Neural cell (in vitro differentiated cells): ENCODE measurements at regions not wholly inside any gene's neighbourhood (a gene's known extent, or its start where the extent isn't known, plus 50 kb on each side); places are given as distances from the start of the nearest gene placed in this dataset.

Experiments used
- EP300 ChIP-seq: fragments of 450-650 bp; conservative IDR thresholded peaks from 2 replicates; pipeline ENCODE4 v1.6.1; 2014; ENCODE audit warnings: antibody characterized with exemption, mild to moderate bottlenecking, moderate library complexity; ENCODE audit not compliant: poor library complexity, severe bottlenecking
- EZH2 ChIP-seq: fragments of 200-600, 300-800 bp; shearing (Covaris generic), sonication (generic); IDR thresholded peaks from 2 replicates; pipeline ENCODE4 v1.6.1; 2014; ENCODE audit warnings: antibody characterized with exemption, low read length, borderline replicate concordance, mild to moderate bottlenecking; ENCODE audit not compliant: insufficient read depth, poor library complexity, severe bottlenecking
- MXI1 ChIP-seq: fragments of 450-650 bp; conservative IDR thresholded peaks from 2 replicates; pipeline ENCODE4 v1.6.1; 2014; ENCODE audit warnings: antibody characterized with exemption, mild to moderate bottlenecking; ENCODE audit not compliant: poor library complexity, severe bottlenecking
- POLR2AphosphoS5 ChIP-seq: IDR thresholded peaks from 2 replicates; pipeline ENCODE4 v1.6.1; 2012
- RAD21 ChIP-seq: fragments of 450-650 bp; conservative IDR thresholded peaks from 2 replicates; pipeline ENCODE4 v1.6.1; 2014; ENCODE audit warnings: antibody characterized with exemption, mild to moderate bottlenecking, moderate library complexity
- SMC3 ChIP-seq: fragments of 450-650 bp; conservative IDR thresholded peaks from 2 replicates; pipeline ENCODE4 v1.6.1; 2014; ENCODE audit warnings: antibody characterized with exemption, mild to moderate bottlenecking, moderate library complexity; ENCODE audit not compliant: poor library complexity
- TF ChIP-seq, protein P1 (sequence below): fragments of 450-650 bp; IDR thresholded peaks from 2 replicates; pipeline ENCODE4 v1.5.1; 2014; ENCODE audit warnings: antibody characterized with exemption, mild to moderate bottlenecking, moderate library complexity; ENCODE audit not compliant: poor library complexity, severe bottlenecking
- TF ChIP-seq, protein P2 (sequence below): IDR thresholded peaks from 2 replicates; pipeline ENCODE4 v1.6.1; 2012; ENCODE audit warnings: borderline replicate concordance

DNA sequence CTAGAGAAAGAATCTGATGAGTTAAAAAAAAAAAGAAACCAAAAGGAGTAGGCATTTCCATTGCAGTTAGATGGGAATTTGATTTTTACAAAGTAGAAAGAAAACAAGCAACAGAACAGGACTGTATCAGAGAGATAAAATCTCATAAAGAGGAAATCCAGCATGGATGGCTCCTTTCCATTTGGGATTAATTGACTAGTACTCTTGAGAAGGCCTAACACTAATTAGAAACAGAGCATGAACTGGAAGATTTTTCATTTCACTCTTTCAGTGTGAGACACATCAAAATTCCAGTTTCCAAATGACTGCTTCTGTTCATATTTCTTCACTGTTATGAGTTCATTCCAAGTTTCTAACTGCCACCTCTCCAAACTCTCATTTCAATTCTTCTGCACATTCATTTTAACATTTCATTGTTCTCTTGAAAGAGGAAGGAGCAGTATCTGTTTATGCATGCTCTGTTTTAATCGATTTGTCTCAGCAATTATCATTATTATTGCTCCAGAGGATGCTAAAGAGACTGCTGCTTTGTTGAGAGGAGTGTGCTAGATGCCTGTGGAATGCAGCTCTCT lies 108.8 kb upstream of the PIEZO2 start:
- no peak for TF ChIP-seq MXI1
- TF ChIP-seq, protein P1, sequence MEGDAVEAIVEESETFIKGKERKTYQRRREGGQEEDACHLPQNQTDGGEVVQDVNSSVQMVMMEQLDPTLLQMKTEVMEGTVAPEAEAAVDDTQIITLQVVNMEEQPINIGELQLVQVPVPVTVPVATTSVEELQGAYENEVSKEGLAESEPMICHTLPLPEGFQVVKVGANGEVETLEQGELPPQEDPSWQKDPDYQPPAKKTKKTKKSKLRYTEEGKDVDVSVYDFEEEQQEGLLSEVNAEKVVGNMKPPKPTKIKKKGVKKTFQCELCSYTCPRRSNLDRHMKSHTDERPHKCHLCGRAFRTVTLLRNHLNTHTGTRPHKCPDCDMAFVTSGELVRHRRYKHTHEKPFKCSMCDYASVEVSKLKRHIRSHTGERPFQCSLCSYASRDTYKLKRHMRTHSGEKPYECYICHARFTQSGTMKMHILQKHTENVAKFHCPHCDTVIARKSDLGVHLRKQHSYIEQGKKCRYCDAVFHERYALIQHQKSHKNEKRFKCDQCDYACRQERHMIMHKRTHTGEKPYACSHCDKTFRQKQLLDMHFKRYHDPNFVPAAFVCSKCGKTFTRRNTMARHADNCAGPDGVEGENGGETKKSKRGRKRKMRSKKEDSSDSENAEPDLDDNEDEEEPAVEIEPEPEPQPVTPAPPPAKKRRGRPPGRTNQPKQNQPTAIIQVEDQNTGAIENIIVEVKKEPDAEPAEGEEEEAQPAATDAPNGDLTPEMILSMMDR, result no peak
- TF ChIP-seq EZH2, result no peak
- TF ChIP-seq POLR2AphosphoS5, result no peak
- no peak for TF ChIP-seq EP300
- TF ChIP-seq RAD21, result no peak
- TF ChIP-seq SMC3, result no peak
- TF ChIP-seq, protein P2, sequence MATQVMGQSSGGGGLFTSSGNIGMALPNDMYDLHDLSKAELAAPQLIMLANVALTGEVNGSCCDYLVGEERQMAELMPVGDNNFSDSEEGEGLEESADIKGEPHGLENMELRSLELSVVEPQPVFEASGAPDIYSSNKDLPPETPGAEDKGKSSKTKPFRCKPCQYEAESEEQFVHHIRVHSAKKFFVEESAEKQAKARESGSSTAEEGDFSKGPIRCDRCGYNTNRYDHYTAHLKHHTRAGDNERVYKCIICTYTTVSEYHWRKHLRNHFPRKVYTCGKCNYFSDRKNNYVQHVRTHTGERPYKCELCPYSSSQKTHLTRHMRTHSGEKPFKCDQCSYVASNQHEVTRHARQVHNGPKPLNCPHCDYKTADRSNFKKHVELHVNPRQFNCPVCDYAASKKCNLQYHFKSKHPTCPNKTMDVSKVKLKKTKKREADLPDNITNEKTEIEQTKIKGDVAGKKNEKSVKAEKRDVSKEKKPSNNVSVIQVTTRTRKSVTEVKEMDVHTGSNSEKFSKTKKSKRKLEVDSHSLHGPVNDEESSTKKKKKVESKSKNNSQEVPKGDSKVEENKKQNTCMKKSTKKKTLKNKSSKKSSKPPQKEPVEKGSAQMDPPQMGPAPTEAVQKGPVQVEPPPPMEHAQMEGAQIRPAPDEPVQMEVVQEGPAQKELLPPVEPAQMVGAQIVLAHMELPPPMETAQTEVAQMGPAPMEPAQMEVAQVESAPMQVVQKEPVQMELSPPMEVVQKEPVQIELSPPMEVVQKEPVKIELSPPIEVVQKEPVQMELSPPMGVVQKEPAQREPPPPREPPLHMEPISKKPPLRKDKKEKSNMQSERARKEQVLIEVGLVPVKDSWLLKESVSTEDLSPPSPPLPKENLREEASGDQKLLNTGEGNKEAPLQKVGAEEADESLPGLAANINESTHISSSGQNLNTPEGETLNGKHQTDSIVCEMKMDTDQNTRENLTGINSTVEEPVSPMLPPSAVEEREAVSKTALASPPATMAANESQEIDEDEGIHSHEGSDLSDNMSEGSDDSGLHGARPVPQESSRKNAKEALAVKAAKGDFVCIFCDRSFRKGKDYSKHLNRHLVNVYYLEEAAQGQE, result no peak
